Effector memory CD4-positive, alpha-beta T cell (primary cell): ENCODE measurements at regions not wholly inside any gene's neighbourhood (a gene's known extent, or its start where the extent isn't known, plus 50 kb on each side); places are given as distances from the start of the nearest gene placed in this dataset.

ENCODE experiments used
- DNase-seq, 3 donors: peaks; one replicate each; pipeline ENCODE4 v3.0.0-alpha.2; 2020
- H3K27ac ChIP-seq: 2 replicates; pipeline ENCODE4 v1.7.0; 2013; ENCODE audit warnings: mild to moderate bottlenecking, low read length, moderate library complexity; ENCODE audit not compliant: insufficient read depth, poor library complexity, severe bottlenecking
- H3K27me3 ChIP-seq: replicated peaks from 2 replicates; pipeline ENCODE4 v1.7.0; 2013; ENCODE audit warnings: mild to moderate bottlenecking, low read length; ENCODE audit not compliant: insufficient read depth, control insufficient read depth, poor library complexity, severe bottlenecking
- H3K36me3 ChIP-seq: 2 replicates; pipeline ENCODE4 v1.7.0; 2013; ENCODE audit warnings: mild to moderate bottlenecking, low read length, moderate library complexity; ENCODE audit not compliant: control insufficient read depth, insufficient read depth
- H3K4me1 ChIP-seq: 2 replicates; pipeline ENCODE4 v1.7.0; 2013; ENCODE audit warnings: low read length, mild to moderate bottlenecking; ENCODE audit not compliant: control insufficient read depth, insufficient read depth, poor library complexity, severe bottlenecking
- H3K4me3 ChIP-seq: 2 replicates; pipeline ENCODE4 v1.7.0; 2013; ENCODE audit warnings: low read length, low read depth, mild to moderate bottlenecking; ENCODE audit not compliant: insufficient read depth, poor library complexity, severe bottlenecking
- H3K9me3 ChIP-seq: 2 replicates; pipeline ENCODE4 v1.7.0; 2013; ENCODE audit warnings: mild to moderate bottlenecking, low read length, moderate library complexity; ENCODE audit not compliant: control insufficient read depth

DNA sequence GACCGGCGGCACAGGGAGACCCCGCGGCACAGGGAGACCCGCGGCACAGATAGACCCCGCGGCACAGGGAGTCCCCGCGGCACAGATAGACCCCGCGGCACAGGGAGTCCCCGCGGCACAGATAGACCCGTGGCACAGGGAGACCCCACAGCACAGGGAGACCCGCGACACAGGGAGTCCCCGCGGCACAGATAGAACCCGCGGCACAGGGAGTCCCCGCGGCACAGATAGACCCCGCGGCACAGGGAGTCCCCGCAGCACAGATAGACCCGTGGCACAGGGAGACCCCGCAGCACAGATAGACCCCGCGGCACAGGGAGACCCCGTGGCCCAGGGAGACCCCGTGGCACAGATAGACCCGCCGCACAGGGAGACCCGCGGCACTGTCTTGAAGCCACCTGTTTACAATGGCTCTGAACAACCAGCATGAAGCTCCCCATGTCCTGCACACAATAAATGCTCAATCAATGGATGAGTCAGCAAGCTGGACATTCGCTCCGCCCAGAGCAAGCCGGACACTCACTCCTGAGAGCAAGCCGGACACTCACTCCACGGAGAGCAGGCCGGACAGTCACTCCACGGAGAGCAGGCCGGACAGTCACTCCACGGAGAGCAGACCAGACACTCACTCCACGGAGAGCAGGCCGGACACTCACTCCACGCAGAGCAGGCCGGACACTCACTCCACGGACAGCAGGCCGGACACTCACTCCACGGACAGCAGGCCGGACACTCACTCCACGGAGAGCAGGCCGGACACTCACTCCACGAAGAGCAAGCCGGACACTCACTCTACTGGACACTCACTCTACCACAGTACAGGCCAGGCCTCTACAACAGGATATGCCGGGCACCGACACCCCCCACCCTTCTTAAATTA lies 121.9 kb downstream of the RFLNA start:
- Histone ChIP-seq H3K27me3 (no peaks in the 10 kb centered on the region), H3K36me3 (peaks cover 53% of the 10 kb centered on the region), H3K4me1 (no peaks in the 10 kb centered on the region), H3K9me3 (no peaks in the 10 kb centered on the region), H3K27ac (no peak overlapping the region), H3K4me3 (no peak overlapping the region)
- no peak for DNase-seq

DNA sequence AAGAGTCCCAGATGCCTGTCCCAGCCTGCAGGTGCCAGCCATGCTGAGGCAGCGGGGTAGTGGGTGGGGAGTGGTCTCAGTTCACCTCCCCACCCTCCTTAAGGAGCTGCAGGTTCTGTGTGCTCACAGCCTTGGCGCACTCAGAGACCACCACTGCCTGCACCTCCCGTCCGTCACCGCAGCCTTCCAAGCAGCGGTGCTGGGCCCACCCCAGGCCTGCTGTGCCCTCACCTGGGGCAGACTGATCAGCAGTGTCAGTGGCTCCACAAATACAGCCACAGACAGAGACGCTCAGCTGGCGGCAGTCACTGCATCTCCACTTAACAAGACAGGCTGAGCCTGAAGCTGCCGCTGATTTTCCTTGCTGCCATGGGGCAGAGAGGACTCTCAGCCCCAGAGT lies 120.2 kb downstream of the RFLNA start:
- Histone ChIP-seq H3K9me3 (no peaks in the 10 kb centered on the region), H3K4me1 (no peaks in the 10 kb centered on the region), H3K27ac (no peak overlapping the region), H3K36me3 (peaks cover 45% of the 10 kb centered on the region), H3K4me3 (no peak overlapping the region), H3K27me3 (no peaks in the 10 kb centered on the region)
- no peak for DNase-seq

DNA sequence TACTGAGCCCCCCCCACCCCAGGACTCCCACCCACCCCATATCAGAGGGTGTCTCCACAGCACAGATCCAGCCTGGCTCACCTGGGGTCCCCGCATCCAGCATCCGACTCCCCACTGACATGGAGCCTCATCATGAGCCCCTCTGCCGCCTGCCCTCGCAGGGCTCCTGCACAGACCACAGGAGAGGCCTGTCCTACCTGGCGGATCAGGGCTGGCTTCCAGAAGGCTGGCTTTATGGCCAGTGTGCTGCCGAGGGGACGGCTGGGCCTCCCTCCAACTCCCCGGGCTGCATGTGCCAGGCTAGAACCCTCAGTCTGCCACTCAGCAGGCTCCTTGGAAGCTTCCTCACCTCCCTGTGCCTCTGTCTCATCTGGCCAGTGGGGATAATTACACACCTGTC lies 119.0 kb downstream of the RFLNA start:
- H3K36me3 ChIP-seq, result peaks cover 37% of the 10 kb centered on the region

DNA sequence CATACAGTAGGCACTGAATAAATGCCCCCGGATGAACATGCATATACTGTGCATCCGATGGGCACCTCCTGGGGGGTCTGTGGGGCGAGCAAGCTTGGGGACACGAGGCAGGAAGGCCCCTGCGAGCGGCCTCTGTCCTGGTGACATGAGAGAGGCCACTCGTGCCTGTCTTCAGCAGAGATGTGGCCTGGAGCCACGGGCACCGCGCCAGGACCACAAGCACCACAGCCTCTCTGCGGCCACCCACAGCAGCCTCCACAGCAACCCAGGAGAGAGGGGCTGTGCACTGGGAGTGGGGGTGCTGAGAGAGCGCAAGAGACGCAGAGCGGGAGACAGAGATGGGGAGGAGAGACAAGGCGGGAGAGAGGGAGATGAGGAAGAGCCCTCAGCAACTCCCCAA lies 118.5 kb downstream of the RFLNA start:
- no peak overlapping the region for H3K4me3 ChIP-seq
- no peak for DNase-seq
- no peak overlapping the region for H3K27ac ChIP-seq
- H3K36me3 ChIP-seq, result peaks cover 36% of the 10 kb centered on the region
- H3K27me3 ChIP-seq, result no peaks in the 10 kb centered on the region
- H3K9me3 ChIP-seq, result no peaks in the 10 kb centered on the region
- H3K4me1 ChIP-seq, result no peaks in the 10 kb centered on the region

More for the DNA sequence above, 119.0 kb downstream of the RFLNA start:
- Histone ChIP-seq H3K27me3 (no peaks in the 10 kb centered on the region), H3K4me1 (no peaks in the 10 kb centered on the region), H3K27ac (no peak overlapping the region), H3K9me3 (no peaks in the 10 kb centered on the region), H3K4me3 (no peak overlapping the region)
- no peak for DNase-seq

DNA sequence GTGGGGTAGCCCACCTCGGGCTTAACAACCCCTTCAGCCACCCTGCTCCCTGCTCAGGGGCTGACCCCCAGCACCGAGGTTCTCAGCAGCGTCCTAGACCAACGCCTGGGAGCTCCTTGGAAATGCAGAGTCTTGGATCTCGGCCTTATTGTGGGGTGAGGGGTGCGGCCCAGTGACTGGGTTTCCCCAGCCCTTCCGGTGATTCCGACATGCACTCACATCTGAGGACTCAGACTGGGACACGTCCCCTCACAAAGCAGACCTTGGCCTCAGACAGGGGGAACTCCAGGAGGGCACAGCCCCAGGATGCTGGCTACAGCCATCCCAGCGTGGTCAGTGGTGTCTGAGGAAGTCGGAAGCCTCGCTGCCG lies 117.7 kb downstream of the RFLNA start:
- Histone ChIP-seq H3K36me3 (peaks cover 30% of the 10 kb centered on the region), H3K4me1 (no peaks in the 10 kb centered on the region), H3K4me3 (no peak overlapping the region), H3K27ac (no peak overlapping the region), H3K9me3 (no peaks in the 10 kb centered on the region), H3K27me3 (no peaks in the 10 kb centered on the region)
- DNase-seq, result no peak

GRCh38 chr12:124411953-124412645 lies 117.2 kb downstream of the RFLNA start:
- no peak for DNase-seq
- Histone ChIP-seq H3K4me3 (no peak overlapping the region), H3K27me3 (no peaks in the 10 kb centered on the region), H3K36me3 (peaks cover 28% of the 10 kb centered on the region), H3K4me1 (no peaks in the 10 kb centered on the region), H3K27ac (no peak overlapping the region), H3K9me3 (no peaks in the 10 kb centered on the region)

- Histone ChIP-seq H3K27ac (no peak overlapping the region), H3K27me3 (no peaks in the 10 kb centered on the region), H3K4me3 (no peak overlapping the region), H3K36me3 (peaks cover 31% of the 10 kb centered on the region), H3K9me3 (no peaks in the 10 kb centered on the region), H3K4me1 (no peaks in the 10 kb centered on the region)
- no peak for DNase-seq
Measured at GRCh38 chr12:124411281-124411878, 116.5 kb downstream of the RFLNA start.

- H3K4me3 ChIP-seq, result no peak overlapping the region
- peaks cover 38% of the 10 kb centered on the region for H3K36me3 ChIP-seq
- no peak overlapping the region for H3K27ac ChIP-seq
Measured at GRCh38 chr12:124410354-124411175, 115.7 kb downstream of the RFLNA start.

GRCh38 chr12:124408822-124409517 lies 114.1 kb downstream of the RFLNA start:
- H3K27me3 ChIP-seq, result no peaks in the 10 kb centered on the region
- H3K27ac ChIP-seq, result no peak overlapping the region
- H3K36me3 ChIP-seq, result peaks cover 36% of the 10 kb centered on the region
- no peaks in the 10 kb centered on the region for H3K9me3 ChIP-seq
- DNase-seq, result no peak
- no peaks in the 10 kb centered on the region for H3K4me1 ChIP-seq
- H3K4me3 ChIP-seq, result no peak overlapping the region

More at GRCh38 chr12:124410354-124411175, 115.7 kb downstream of the RFLNA start:
- Histone ChIP-seq H3K9me3 (no peaks in the 10 kb centered on the region), H3K27me3 (no peaks in the 10 kb centered on the region), H3K4me1 (no peaks in the 10 kb centered on the region)
- DNase-seq, result no peak
